ENCODE measurements at regions not wholly inside any gene's neighbourhood (a gene's known extent, or its start where the extent isn't known, plus 50 kb on each side); places are given as distances from the start of the nearest gene placed in this dataset.

GRCh38 chr2:84257831-84258230 is 201.2 kb downstream of the SUCLG1 start:
- DNase-seq: no peak
- intact Hi-C loops (cut with micrococcal nuclease): no loop called here
- Histone ChIP-seq H3K4me1 (no peaks in the 10 kb centered on the region), H3K27ac (replicated peaks) (no peak overlapping the region), H3K9me3 (replicated peaks) (peaks cover 9% of the 10 kb centered on the region), H3K36me3 (no peaks in the 10 kb centered on the region), H3K27me3 (ENCODE audit: low read depth) (peaks cover 5% of the 10 kb centered on the region), H3K4me3 (no peak overlapping the region)
- TF ChIP-seq, protein P1, sequence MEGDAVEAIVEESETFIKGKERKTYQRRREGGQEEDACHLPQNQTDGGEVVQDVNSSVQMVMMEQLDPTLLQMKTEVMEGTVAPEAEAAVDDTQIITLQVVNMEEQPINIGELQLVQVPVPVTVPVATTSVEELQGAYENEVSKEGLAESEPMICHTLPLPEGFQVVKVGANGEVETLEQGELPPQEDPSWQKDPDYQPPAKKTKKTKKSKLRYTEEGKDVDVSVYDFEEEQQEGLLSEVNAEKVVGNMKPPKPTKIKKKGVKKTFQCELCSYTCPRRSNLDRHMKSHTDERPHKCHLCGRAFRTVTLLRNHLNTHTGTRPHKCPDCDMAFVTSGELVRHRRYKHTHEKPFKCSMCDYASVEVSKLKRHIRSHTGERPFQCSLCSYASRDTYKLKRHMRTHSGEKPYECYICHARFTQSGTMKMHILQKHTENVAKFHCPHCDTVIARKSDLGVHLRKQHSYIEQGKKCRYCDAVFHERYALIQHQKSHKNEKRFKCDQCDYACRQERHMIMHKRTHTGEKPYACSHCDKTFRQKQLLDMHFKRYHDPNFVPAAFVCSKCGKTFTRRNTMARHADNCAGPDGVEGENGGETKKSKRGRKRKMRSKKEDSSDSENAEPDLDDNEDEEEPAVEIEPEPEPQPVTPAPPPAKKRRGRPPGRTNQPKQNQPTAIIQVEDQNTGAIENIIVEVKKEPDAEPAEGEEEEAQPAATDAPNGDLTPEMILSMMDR (IDR thresholded peaks at IDR 0.05; ENCODE audit: borderline replicate concordance): no peak

GRCh38 chr2:84251651-84252302 is 207.3 kb downstream of the SUCLG1 start:
- Histone ChIP-seq H3K27me3 (ENCODE audit: low read depth) (no peaks in the 10 kb centered on the region), H3K27ac (replicated peaks) (no peak overlapping the region), H3K9me3 (replicated peaks) (no peaks in the 10 kb centered on the region), H3K4me3 (no peak overlapping the region), H3K4me1 (no peaks in the 10 kb centered on the region), H3K36me3 (no peaks in the 10 kb centered on the region)
- intact Hi-C loops (cut with micrococcal nuclease): no loop called here
- TF ChIP-seq, protein P1 (IDR thresholded peaks at IDR 0.05; ENCODE audit: borderline replicate concordance): no peak
- DNase-seq: no peak

DNA sequence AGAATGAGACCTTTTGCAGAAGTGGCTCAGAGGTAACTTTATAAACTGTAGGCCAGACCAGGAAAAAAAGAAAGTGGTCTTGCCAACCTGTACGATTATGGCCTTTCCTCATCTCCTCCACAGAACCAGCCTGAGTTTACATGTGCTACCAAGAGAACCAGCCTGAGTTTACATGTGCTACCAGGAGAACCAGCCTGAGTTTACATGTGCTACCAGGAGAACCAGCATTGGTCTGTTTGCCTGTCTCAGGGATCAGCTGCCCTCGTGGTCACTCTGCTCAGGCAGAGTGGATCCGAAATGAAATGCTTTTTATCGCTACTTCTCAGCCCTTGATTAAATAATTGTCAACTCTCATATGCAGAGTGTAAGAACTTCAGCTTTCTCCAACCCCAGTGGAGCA is 209.9 kb downstream of the SUCLG1 start:
- no peak overlapping the region for H3K27ac ChIP-seq (replicated peaks)
- no peak for DNase-seq
- no peaks in the 10 kb centered on the region for H3K27me3 ChIP-seq (ENCODE audit: low read depth)
- H3K36me3 ChIP-seq: no peaks in the 10 kb centered on the region
- intact Hi-C loops (cut with micrococcal nuclease): no loop called here
- no peak overlapping the region for H3K4me3 ChIP-seq
- TF ChIP-seq, protein P1 (IDR thresholded peaks at IDR 0.05; ENCODE audit: borderline replicate concordance): no peak
- no peaks in the 10 kb centered on the region for H3K4me1 ChIP-seq
- no peaks in the 10 kb centered on the region for H3K9me3 ChIP-seq (replicated peaks)

GRCh38 chr2:84247532-84247931 is 211.5 kb downstream of the SUCLG1 start:
- TF ChIP-seq, protein P1 (IDR thresholded peaks at IDR 0.05; ENCODE audit: borderline replicate concordance): no peak

GRCh38 chr2:84243788-84244733 is 215.0 kb downstream of the SUCLG1 start:
- DNase-seq: no peak
- Histone ChIP-seq H3K27me3 (ENCODE audit: low read depth) (peaks cover 7% of the 10 kb centered on the region), H3K27ac (replicated peaks) (no peak overlapping the region), H3K36me3 (no peaks in the 10 kb centered on the region), H3K4me3 (no peak overlapping the region), H3K4me1 (no peaks in the 10 kb centered on the region), H3K9me3 (replicated peaks) (no peaks in the 10 kb centered on the region)
- TF ChIP-seq, protein P1 (IDR thresholded peaks at IDR 0.05; ENCODE audit: borderline replicate concordance): no peak
- intact Hi-C loops (cut with micrococcal nuclease): no loop called here

More at GRCh38 chr2:84247532-84247931, 211.5 kb downstream of the SUCLG1 start:
- Histone ChIP-seq H3K4me3 (no peak overlapping the region), H3K9me3 (replicated peaks) (no peaks in the 10 kb centered on the region), H3K27ac (replicated peaks) (no peak overlapping the region), H3K27me3 (ENCODE audit: low read depth) (no peaks in the 10 kb centered on the region), H3K4me1 (no peaks in the 10 kb centered on the region), H3K36me3 (no peaks in the 10 kb centered on the region)
- no peak for DNase-seq
- intact Hi-C loops (cut with micrococcal nuclease): no loop called here

Data from left ventricle myocardium inferior (tissue), 1 donor.